HFFc6 (cell line): ENCODE measurements at regions not wholly inside any gene's neighbourhood (a gene's known extent, or its start where the extent isn't known, plus 50 kb on each side); places are given as distances from the start of the nearest gene placed in this dataset.

Source experiments
- DNase-seq: peaks from one replicate; pipeline ENCODE4 v3.0.0-alpha.2; 2018
- H3K27ac Mint-ChIP-seq: 2 replicates; pipeline ENCODE4 v1.8.0; 2020; ENCODE audit warnings: mild to moderate bottlenecking, mixed read lengths
- H3K27me3 Mint-ChIP-seq: 2 replicates; pipeline ENCODE4 v1.8.0; 2021; ENCODE audit warnings: mild to moderate bottlenecking, moderate library complexity, mixed read lengths; ENCODE audit not compliant: insufficient read depth
- H3K36me3 Mint-ChIP-seq: 2 replicates; pipeline ENCODE4 v1.8.0; 2021; ENCODE audit warnings: low read depth, mixed read lengths
- H3K4me1 Mint-ChIP-seq: 2 replicates; pipeline ENCODE4 v1.8.0; 2020; ENCODE audit warnings: low read depth, mixed read lengths
- H3K4me3 Mint-ChIP-seq: 2 replicates; pipeline ENCODE4 v1.8.0; 2020; ENCODE audit warnings: mild to moderate bottlenecking, moderate library complexity, mixed read lengths
- H3K9me3 Mint-ChIP-seq: 2 replicates; pipeline ENCODE4 v1.8.0; 2020; ENCODE audit warnings: mild to moderate bottlenecking, mixed read lengths
- CTCF ChIP-seq: fragments of 200-600 bp; sonication (generic); IDR thresholded peaks from 2 replicates; pipeline ENCODE4 v1.5.0; 2021; ENCODE audit warnings: antibody characterized with exemption, mild to moderate bottlenecking

DNA sequence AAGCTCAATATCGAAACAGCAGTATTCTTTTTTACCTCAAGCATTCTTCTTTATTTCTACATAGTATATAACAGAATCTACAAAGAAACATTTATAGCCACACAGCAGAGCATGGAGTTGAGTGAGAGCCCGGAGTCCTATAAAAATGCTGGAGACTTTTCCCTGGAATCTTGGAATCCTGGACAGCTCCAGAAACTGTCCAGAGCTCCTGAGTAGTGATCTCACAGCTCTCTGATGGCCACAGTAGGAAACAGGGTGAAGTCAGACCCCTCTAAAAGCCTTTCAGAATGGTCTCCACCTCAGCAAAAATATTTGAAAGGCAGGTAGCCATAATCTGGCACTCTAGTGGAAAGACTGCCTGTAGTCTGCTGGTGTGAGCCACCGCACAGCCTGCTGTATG, 149.3 kb upstream of the STXBP5 start:
- peaks cover 2% of the 10 kb centered on the region; the same call in 1 of the 2 replicates for H3K27me3 Mint-ChIP-seq
- DNase-seq: no peak
- no peak overlapping the region for H3K4me3 Mint-ChIP-seq
- no peaks in the 10 kb centered on the region for H3K36me3 Mint-ChIP-seq
- H3K27ac Mint-ChIP-seq: no peak overlapping the region
- no peak for TF ChIP-seq CTCF
- H3K9me3 Mint-ChIP-seq: no peaks in the 10 kb centered on the region
- peaks cover 7% of the 10 kb centered on the region; the same call in 1 of the 2 replicates for H3K4me1 Mint-ChIP-seq

- TF ChIP-seq CTCF: no peak
- no peak for DNase-seq
- Mint-ChIP-seq H3K27ac (no peak overlapping the region), H3K27me3 (peaks cover 2% of the 10 kb centered on the region; the same call in 1 of the 2 replicates), H3K4me1 (peaks cover 7% of the 10 kb centered on the region; the same call in 1 of the 2 replicates), H3K9me3 (no peaks in the 10 kb centered on the region), H3K4me3 (no peak overlapping the region), H3K36me3 (no peaks in the 10 kb centered on the region)
Observed at GRCh38 chr6:147055821-147056392, 148.3 kb upstream of the STXBP5 start.

GRCh38 chr6:147057188-147057587, 147.0 kb upstream of the STXBP5 start:
- no peak for TF ChIP-seq CTCF

GRCh38 chr6:147057705-147058342, 146.4 kb upstream of the STXBP5 start:
- no peaks in the 10 kb centered on the region for H3K9me3 Mint-ChIP-seq

More at GRCh38 chr6:147057188-147057587, 147.0 kb upstream of the STXBP5 start:
- no peaks in the 10 kb centered on the region for H3K9me3 Mint-ChIP-seq
- no peaks in the 10 kb centered on the region for H3K36me3 Mint-ChIP-seq
- no peak for DNase-seq
- H3K4me1 Mint-ChIP-seq: peaks cover 7% of the 10 kb centered on the region; the same call in 1 of the 2 replicates
- H3K4me3 Mint-ChIP-seq: no peak overlapping the region
- no peak overlapping the region for H3K27ac Mint-ChIP-seq
- peaks cover 2% of the 10 kb centered on the region; the same call in 1 of the 2 replicates for H3K27me3 Mint-ChIP-seq

GRCh38 chr6:147058786-147059385, 145.3 kb upstream of the STXBP5 start:
- Mint-ChIP-seq H3K4me1 (peaks cover 21% of the 10 kb centered on the region), H3K4me3 (no peak overlapping the region), H3K27ac (no peak overlapping the region), H3K9me3 (no peaks in the 10 kb centered on the region), H3K27me3 (peaks cover 2% of the 10 kb centered on the region; the same call in 1 of the 2 replicates), H3K36me3 (no peaks in the 10 kb centered on the region)
- TF ChIP-seq CTCF: no peak
- DNase-seq: no peak

More at GRCh38 chr6:147057705-147058342, 146.4 kb upstream of the STXBP5 start:
- no peak for TF ChIP-seq CTCF
- no peaks in the 10 kb centered on the region for H3K36me3 Mint-ChIP-seq
- no peak overlapping the region for H3K27ac Mint-ChIP-seq
- no peak overlapping the region for H3K4me3 Mint-ChIP-seq
- DNase-seq: no peak
- peaks cover 10% of the 10 kb centered on the region; the same call in 1 of the 2 replicates for H3K4me1 Mint-ChIP-seq
- peaks cover 2% of the 10 kb centered on the region; the same call in 1 of the 2 replicates for H3K27me3 Mint-ChIP-seq
